Panc1 (cell line): ENCODE measurements at regions not wholly inside any gene's neighbourhood (a gene's known extent, or its start where the extent isn't known, plus 50 kb on each side); places are given as distances from the start of the nearest gene placed in this dataset.

Experiments
- ATAC-seq: fragments of 200-7000 bp; cut with Tn5 transposase; 2 replicates; pipeline ENCODE4 v1.9.1; 2020; ENCODE audit warnings: mild to moderate bottlenecking, moderate library complexity
- BruUV-seq: library from RNA; stranded (reverse); fragments of 400-500 nt; replicated peaks from 2 replicates; lab custom pipeline; 2021; lab: Mats Ljungman, UMichigan
- CTCF ChIA-PET: fragments of 300-600 bp; sonication (Branson Sonifier 250); formaldehyde crosslinking; loops from one replicate; lab custom pipeline; 2022; ENCODE audit warnings: antibody characterized with exemption; lab: Charles Lee
- POLR2A ChIA-PET: fragments of 300-600 bp; sonication (Branson Sonifier 250); formaldehyde crosslinking; loops from one replicate; lab custom pipeline; 2022; ENCODE audit warnings: antibody characterized with exemption; lab: Charles Lee
- DNase-seq: peaks from one replicate; pipeline ENCODE4 v3.0.0-alpha.2; 2010; ENCODE audit warnings: low read depth, low spot score
- H3K27ac ChIP-seq: 2 replicates; pipeline ENCODE4 v1.5.1; 2011; ENCODE audit warnings: mild to moderate bottlenecking, low read length, inconsistent platforms
- H3K27me3 ChIP-seq: fragments of 200-500 bp; sonication (Bioruptor generic); 2 replicates; pipeline ENCODE4 v1.6.0; 2014; ENCODE audit warnings: low read length, inconsistent platforms; ENCODE audit not compliant: control insufficient read depth, insufficient read depth
- H3K36me3 ChIP-seq: fragments of 200-500 bp; sonication (Bioruptor generic); 2 replicates; pipeline ENCODE4 v1.5.1; 2014; ENCODE audit warnings: inconsistent platforms, mild to moderate bottlenecking, low read length, moderate library complexity; ENCODE audit not compliant: control insufficient read depth, insufficient read depth
- H3K4me1 ChIP-seq: 2 replicates; pipeline ENCODE4 v1.5.1; 2011; ENCODE audit warnings: inconsistent platforms, mild to moderate bottlenecking, low read length, moderate library complexity; ENCODE audit not compliant: control insufficient read depth, insufficient read depth
- H3K4me3 ChIP-seq, 2 experiments: 2 replicates each; pipeline ENCODE4 v1.5.1; 2011 to 2012; ENCODE audit warnings: low read depth in 2 of 2, low read length in 2 of 2, mild to moderate bottlenecking in 2 of 2, inconsistent platforms in 1 of 2, moderate library complexity in 1 of 2
- H3K9me3 ChIP-seq: fragments of 200-500 bp; sonication (Bioruptor generic); 2 replicates; pipeline ENCODE4 v1.5.1; 2014; ENCODE audit warnings: low read depth, mild to moderate bottlenecking, inconsistent platforms, low read length, moderate library complexity; ENCODE audit not compliant: control insufficient read depth, insufficient read depth
- CTCF ChIP-seq: fragments of 450-650 bp; IDR thresholded peaks from 2 replicates; pipeline ENCODE4 v1.5.1; 2017; ENCODE audit warnings: mild to moderate bottlenecking
- POLR2AphosphoS5 ChIP-seq: IDR thresholded peaks from 2 replicates; pipeline ENCODE4 v1.6.1; 2012; ENCODE audit warnings: mild to moderate bottlenecking, low read depth, low read length, moderate library complexity
- REST ChIP-seq, 2 experiments: IDR thresholded peaks; 2 replicates each; pipeline ENCODE4 v1.6.1; 2011 to 2012; ENCODE audit warnings: low read depth in 2 of 2, control low read depth in 1 of 2, low read length in 1 of 2, mild to moderate bottlenecking in 1 of 2, moderate library complexity in 1 of 2; ENCODE audit not compliant: insufficient read depth in 1 of 2
- SIN3A ChIP-seq: IDR thresholded peaks from 2 replicates; pipeline ENCODE4 v1.6.1; 2012; ENCODE audit warnings: low read depth, mild to moderate bottlenecking, low read length, moderate library complexity, borderline replicate concordance; ENCODE audit not compliant: insufficient read depth
- TCF7L2 ChIP-seq: IDR thresholded peaks from 2 replicates; pipeline ENCODE4 v1.6.1; 2011; ENCODE audit warnings: mild to moderate bottlenecking, low read depth, low read length, inconsistent platforms
- in situ Hi-C: cut with HindIII; loops from 2 replicates; pipeline ENCODE4 v1.10.0; 2016; ENCODE audit warnings: low sequenced_read_pairs, low pct_unique_long_range_greater_than_20kb
- intact Hi-C: fragments of 100-400 bp; cut with micrococcal nuclease; formaldehyde crosslinking; loops from one replicate; pipeline ENCODE4 v1.10.0; 2022; ENCODE audit not compliant: unreplicated experiment

- ChIA-PET CTCF (interaction anchor here (0.7 kb wide), 1 partner anchor 22 kb away, joined by 3 read pairs; no protein-coding TSS in a partner anchor), POLR2A (no interaction called here)
- Histone ChIP-seq H3K4me3 (no peak overlapping the region), H3K27ac (no peak overlapping the region), H3K4me1 (no peaks in the 10 kb centered on the region; the same call in 1 of the 2 replicates), H3K36me3 (no peaks in the 10 kb centered on the region), H3K9me3 (no peaks in the 10 kb centered on the region), H3K27me3 (no peaks in the 10 kb centered on the region)
- in situ Hi-C loops, result no loop called here
- no TSS peak for BruUV-seq
- ATAC-seq (no peak), DNase-seq (no peak)
- TF ChIP-seq SIN3A (no peak), POLR2AphosphoS5 (no peak), CTCF (no peak), REST (IDR thresholded peaks at IDR 0.05; ENCODE audit: insufficient read depth in 1 of 2, low read depth in 2 of 2, low read length in 1 of 2) (no peak), TCF7L2 (no peak)
- intact Hi-C loops, result loop anchor here (5.0 kb wide), 1 partner anchor 58 kb away; no protein-coding TSS in a partner anchor
Measured at GRCh38 chr11:70525466-70525865, 127.1 kb downstream of the CTTN start.

- H3K4me1 ChIP-seq, result no peaks in the 10 kb centered on the region; the same call in 1 of the 2 replicates
- ChIA-PET POLR2A (no interaction called here), CTCF (no interaction called here)
- H3K27me3 ChIP-seq, result no peaks in the 10 kb centered on the region
- no peaks in the 10 kb centered on the region for H3K36me3 ChIP-seq
- intact Hi-C loops, result loop anchor here (5.0 kb wide), 1 partner anchor 59 kb away; no protein-coding TSS in a partner anchor
- no TSS peak for BruUV-seq
- no peak for ATAC-seq
- no peak overlapping the region for H3K4me3 ChIP-seq
- H3K27ac ChIP-seq, result no peak overlapping the region
- in situ Hi-C loops, result no loop called here
- H3K9me3 ChIP-seq, result no peaks in the 10 kb centered on the region
- TF ChIP-seq REST (IDR thresholded peaks at IDR 0.05; ENCODE audit: insufficient read depth in 1 of 2, low read depth in 2 of 2, low read length in 1 of 2) (no peak), CTCF (no peak), SIN3A (no peak), POLR2AphosphoS5 (no peak), TCF7L2 (no peak)
- DNase-seq, result no peak
Measured at GRCh38 chr11:70526116-70527045, 128.1 kb downstream of the CTTN start.
